ENCODE measurements at regions not wholly inside any gene's neighbourhood (a gene's known extent, or its start where the extent isn't known, plus 50 kb on each side); places are given as distances from the start of the nearest gene placed in this dataset.

DNA sequence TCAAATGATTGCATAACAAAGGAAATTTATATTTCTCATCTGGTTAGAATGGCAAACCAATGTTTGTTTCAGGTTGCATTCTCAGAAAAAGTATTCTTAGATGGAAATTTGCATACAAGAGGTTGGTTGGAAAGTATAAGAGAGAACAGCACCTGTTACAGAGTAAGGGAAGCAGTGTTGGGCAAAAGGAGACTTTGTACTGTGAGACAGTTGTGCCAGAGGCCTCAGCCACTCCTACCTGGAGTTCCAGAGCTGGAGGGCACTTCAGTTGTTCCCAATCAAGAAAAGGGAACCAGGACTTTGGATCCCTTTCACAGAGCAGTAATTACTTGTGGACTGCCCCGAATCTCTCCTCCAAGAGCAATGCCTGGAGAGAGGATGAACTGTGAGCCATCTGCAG, 81.8 kb downstream of the SPRY2 start:
- TF ChIP-seq NFATC4 (CRISPR knock-in tag; IDR thresholded peaks at IDR 0.05) (no peak), NR2C2 (CRISPR knock-in tag; IDR thresholded peaks at IDR 0.05) (no peak), ZNF671 (CRISPR knock-in tag; IDR thresholded peaks at IDR 0.05) (no peak)
- TF ChIP-seq, protein P1, sequence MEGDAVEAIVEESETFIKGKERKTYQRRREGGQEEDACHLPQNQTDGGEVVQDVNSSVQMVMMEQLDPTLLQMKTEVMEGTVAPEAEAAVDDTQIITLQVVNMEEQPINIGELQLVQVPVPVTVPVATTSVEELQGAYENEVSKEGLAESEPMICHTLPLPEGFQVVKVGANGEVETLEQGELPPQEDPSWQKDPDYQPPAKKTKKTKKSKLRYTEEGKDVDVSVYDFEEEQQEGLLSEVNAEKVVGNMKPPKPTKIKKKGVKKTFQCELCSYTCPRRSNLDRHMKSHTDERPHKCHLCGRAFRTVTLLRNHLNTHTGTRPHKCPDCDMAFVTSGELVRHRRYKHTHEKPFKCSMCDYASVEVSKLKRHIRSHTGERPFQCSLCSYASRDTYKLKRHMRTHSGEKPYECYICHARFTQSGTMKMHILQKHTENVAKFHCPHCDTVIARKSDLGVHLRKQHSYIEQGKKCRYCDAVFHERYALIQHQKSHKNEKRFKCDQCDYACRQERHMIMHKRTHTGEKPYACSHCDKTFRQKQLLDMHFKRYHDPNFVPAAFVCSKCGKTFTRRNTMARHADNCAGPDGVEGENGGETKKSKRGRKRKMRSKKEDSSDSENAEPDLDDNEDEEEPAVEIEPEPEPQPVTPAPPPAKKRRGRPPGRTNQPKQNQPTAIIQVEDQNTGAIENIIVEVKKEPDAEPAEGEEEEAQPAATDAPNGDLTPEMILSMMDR (IDR thresholded peaks at IDR 0.05) = no peak
- TF ChIP-seq, protein P2, sequence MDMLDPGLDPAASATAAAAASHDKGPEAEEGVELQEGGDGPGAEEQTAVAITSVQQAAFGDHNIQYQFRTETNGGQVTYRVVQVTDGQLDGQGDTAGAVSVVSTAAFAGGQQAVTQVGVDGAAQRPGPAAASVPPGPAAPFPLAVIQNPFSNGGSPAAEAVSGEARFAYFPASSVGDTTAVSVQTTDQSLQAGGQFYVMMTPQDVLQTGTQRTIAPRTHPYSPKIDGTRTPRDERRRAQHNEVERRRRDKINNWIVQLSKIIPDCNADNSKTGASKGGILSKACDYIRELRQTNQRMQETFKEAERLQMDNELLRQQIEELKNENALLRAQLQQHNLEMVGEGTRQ (CRISPR knock-in tag; IDR thresholded peaks at IDR 0.05) = no peak
- TF ChIP-seq, protein P3, sequence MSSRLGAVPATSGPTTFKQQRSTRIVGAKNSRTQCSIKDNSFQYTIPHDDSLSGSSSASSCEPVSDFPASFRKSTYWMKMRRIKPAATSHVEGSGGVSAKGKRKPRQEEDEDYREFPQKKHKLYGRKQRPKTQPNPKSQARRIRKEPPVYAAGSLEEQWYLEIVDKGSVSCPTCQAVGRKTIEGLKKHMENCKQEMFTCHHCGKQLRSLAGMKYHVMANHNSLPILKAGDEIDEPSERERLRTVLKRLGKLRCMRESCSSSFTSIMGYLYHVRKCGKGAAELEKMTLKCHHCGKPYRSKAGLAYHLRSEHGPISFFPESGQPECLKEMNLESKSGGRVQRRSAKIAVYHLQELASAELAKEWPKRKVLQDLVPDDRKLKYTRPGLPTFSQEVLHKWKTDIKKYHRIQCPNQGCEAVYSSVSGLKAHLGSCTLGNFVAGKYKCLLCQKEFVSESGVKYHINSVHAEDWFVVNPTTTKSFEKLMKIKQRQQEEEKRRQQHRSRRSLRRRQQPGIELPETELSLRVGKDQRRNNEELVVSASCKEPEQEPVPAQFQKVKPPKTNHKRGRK (CRISPR knock-in tag; IDR thresholded peaks at IDR 0.05; ENCODE audit: borderline replicate concordance) = no peak
